H9 (cell line): ENCODE measurements at regions not wholly inside any gene's neighbourhood (a gene's known extent, or its start where the extent isn't known, plus 50 kb on each side); places are given as distances from the start of the nearest gene placed in this dataset.

Source experiments
- DNase-seq: peaks from one replicate; pipeline ENCODE4 v3.0.0-alpha.2; 2017
- H2AFZ ChIP-seq: one replicate; pipeline ENCODE4 v1.6.1; 2013; ENCODE audit warnings: mild to moderate bottlenecking, low read length, control low read depth, moderate library complexity
- H2AK5ac ChIP-seq: 2 replicates; pipeline ENCODE4 v1.6.1; 2013; ENCODE audit warnings: low read length, control low read depth, mixed read lengths; ENCODE audit not compliant: insufficient read length
- H2BK120ac ChIP-seq: one replicate; pipeline ENCODE4 v1.6.1; 2013; ENCODE audit warnings: low read depth, mild to moderate bottlenecking, low read length, control low read depth, inconsistent platforms; ENCODE audit not compliant: poor library complexity, severe bottlenecking
- H2BK12ac ChIP-seq: 2 replicates; pipeline ENCODE4 v1.6.1; 2013; ENCODE audit warnings: low read length, control low read depth, mixed read lengths, low read depth; ENCODE audit not compliant: insufficient read length
- H2BK15ac ChIP-seq: 2 replicates; pipeline ENCODE4 v1.6.1; 2013; ENCODE audit warnings: low read depth, low read length, control low read depth
- H2BK20ac ChIP-seq: one replicate; pipeline ENCODE4 v1.6.1; 2013; ENCODE audit warnings: low read depth, mild to moderate bottlenecking, low read length, control low read depth, inconsistent platforms; ENCODE audit not compliant: poor library complexity, severe bottlenecking
- H2BK5ac ChIP-seq: 2 replicates; pipeline ENCODE4 v1.6.1; 2013; ENCODE audit warnings: low read length, control low read depth, mixed read lengths; ENCODE audit not compliant: insufficient read length
- H3K14ac ChIP-seq: 2 replicates; pipeline ENCODE4 v1.6.1; 2013; ENCODE audit warnings: low read length, control low read depth; ENCODE audit not compliant: insufficient read depth
- H3K18ac ChIP-seq: 2 replicates; pipeline ENCODE4 v1.6.1; 2013; ENCODE audit warnings: low read depth, mild to moderate bottlenecking, mixed read lengths, low read length, control low read depth; ENCODE audit not compliant: insufficient read length
- H3K23ac ChIP-seq: 2 replicates; pipeline ENCODE4 v1.6.1; 2013; ENCODE audit warnings: low read length, control low read depth, mixed read lengths, low read depth; ENCODE audit not compliant: insufficient read length
- H3K23me2 ChIP-seq: 2 replicates; pipeline ENCODE4 v1.6.1; 2013; ENCODE audit warnings: low read depth, mild to moderate bottlenecking, mixed read lengths, low read length, control low read depth; ENCODE audit not compliant: insufficient read length, poor library complexity, severe bottlenecking
- H3K27ac ChIP-seq: 2 replicates; pipeline ENCODE4 v1.5.1; 2013; ENCODE audit warnings: low read length, control low read depth, mixed read lengths, low read depth; ENCODE audit not compliant: insufficient read length
- H3K27me3 ChIP-seq: 2 replicates; pipeline ENCODE4 v1.6.1; 2013; ENCODE audit warnings: low read length, control low read depth, inconsistent platforms; ENCODE audit not compliant: insufficient read depth
- H3K4ac ChIP-seq: 2 replicates; pipeline ENCODE4 v1.6.1; 2013; ENCODE audit warnings: low read depth, mild to moderate bottlenecking, control low read depth, inconsistent platforms, low read length, moderate library complexity
- H3K4me1 ChIP-seq: 2 replicates; pipeline ENCODE4 v1.6.1; 2013; ENCODE audit warnings: low read length, control low read depth, inconsistent platforms; ENCODE audit not compliant: insufficient read depth
- H3K4me2 ChIP-seq: 2 replicates; pipeline ENCODE4 v1.6.1; 2013; ENCODE audit warnings: low read length, control low read depth, mixed read lengths; ENCODE audit not compliant: insufficient read length, insufficient read depth
- H3K56ac ChIP-seq: 2 replicates; pipeline ENCODE4 v1.6.1; 2013; ENCODE audit warnings: low read depth, mild to moderate bottlenecking, mixed read lengths, low read length, control low read depth; ENCODE audit not compliant: insufficient read length
- H3K79me1 ChIP-seq: 2 replicates; pipeline ENCODE4 v1.6.1; 2013; ENCODE audit warnings: low read depth, mild to moderate bottlenecking, moderate library complexity, low read length, control low read depth, inconsistent platforms; ENCODE audit not compliant: insufficient read depth, poor library complexity, severe bottlenecking
- H3K79me2 ChIP-seq: 2 replicates; pipeline ENCODE4 v1.6.1; 2013; ENCODE audit warnings: low read length, control low read depth, inconsistent platforms; ENCODE audit not compliant: insufficient read depth
- H3K9ac ChIP-seq: 2 replicates; pipeline ENCODE4 v1.6.1; 2013; ENCODE audit warnings: low read length, control low read depth, mixed read lengths; ENCODE audit not compliant: insufficient read length; ENCODE audit errors: extremely low read depth
- H3K9me3 ChIP-seq: one replicate; pipeline ENCODE4 v1.6.1; 2013; ENCODE audit warnings: low read depth, low read length, inconsistent platforms; ENCODE audit not compliant: control insufficient read depth
- H3T11ph ChIP-seq: one replicate; pipeline ENCODE4 v1.6.1; 2013; ENCODE audit warnings: mild to moderate bottlenecking, low read length, control low read depth, inconsistent platforms
- H4K20me1 ChIP-seq: one replicate; pipeline ENCODE4 v1.6.1; 2013; ENCODE audit not compliant: control insufficient read depth, insufficient read length, insufficient read depth
- H4K5ac ChIP-seq: 2 replicates; pipeline ENCODE4 v1.6.1; 2013; ENCODE audit warnings: low read depth, mild to moderate bottlenecking, mixed read lengths, low read length, control low read depth; ENCODE audit not compliant: insufficient read length
- H4K8ac ChIP-seq: replicated peaks from 2 replicates; pipeline ENCODE4 v1.6.1; 2013; ENCODE audit warnings: low read length, control low read depth, mixed read lengths, low read depth; ENCODE audit not compliant: insufficient read length
- H4K91ac ChIP-seq: 2 replicates; pipeline ENCODE4 v1.6.1; 2013; ENCODE audit warnings: low read depth, mild to moderate bottlenecking, moderate library complexity, mixed read lengths, low read length, control low read depth; ENCODE audit not compliant: insufficient read length
- H3K27ac Mint-ChIP-seq, 3 experiments: 2 replicates in 2 of 3; 3 replicates in 1 of 3; pipeline ENCODE4 v1.8.0; 2020 to 2021; ENCODE audit warnings: mixed read lengths in 3 of 3, mild to moderate bottlenecking in 1 of 3, moderate library complexity in 1 of 3
- H3K27me3 Mint-ChIP-seq: 2 replicates; pipeline ENCODE4 v1.8.0; 2021; ENCODE audit warnings: low read depth, mild to moderate bottlenecking, moderate library complexity, mixed read lengths
- H3K36me3 Mint-ChIP-seq, 3 experiments: 2 replicates in 2 of 3; 3 replicates in 1 of 3; pipeline ENCODE4 v1.8.0; 2020 to 2021; ENCODE audit warnings: low read depth in 3 of 3, mixed read lengths in 3 of 3; ENCODE audit not compliant: insufficient read depth in 1 of 3
- H3K4me1 Mint-ChIP-seq, 2 experiments: 2 replicates each; pipeline ENCODE4 v1.8.0; 2020; ENCODE audit warnings: mixed read lengths in 2 of 2
- H3K4me3 Mint-ChIP-seq, 2 experiments: 2 replicates in 1 of 2; 3 replicates in 1 of 2; pipeline ENCODE4 v1.8.0; 2020 to 2021; ENCODE audit warnings: mild to moderate bottlenecking in 2 of 2, mixed read lengths in 2 of 2, moderate library complexity in 1 of 2
- H3K9me3 Mint-ChIP-seq, 2 experiments: 2 replicates in 1 of 2; 3 replicates in 1 of 2; pipeline ENCODE4 v1.8.0; 2020; ENCODE audit warnings: mild to moderate bottlenecking in 2 of 2, mixed read lengths in 2 of 2, moderate library complexity in 1 of 2
- TF ChIP-seq, protein P1 (sequence below): fragments of 200-600 bp; sonication (generic); conservative IDR thresholded peaks from 3 replicates; pipeline ENCODE4 v1.8.0; 2021; ENCODE audit warnings: antibody characterized with exemption, mild to moderate bottlenecking

- Mint-ChIP-seq H3K9me3 (no peaks in the 10 kb centered on the region; a peak in 1 of 5 replicates), H3K36me3 (no peaks in the 10 kb centered on the region), H3K4me1 (peaks cover 6 to 11% of the 10 kb centered on the region in 2 experiments), H3K27me3 (no peaks in the 10 kb centered on the region), H3K4me3 (no peak overlapping the region), H3K27ac (no peak overlapping the region)
- TF ChIP-seq, protein P1, sequence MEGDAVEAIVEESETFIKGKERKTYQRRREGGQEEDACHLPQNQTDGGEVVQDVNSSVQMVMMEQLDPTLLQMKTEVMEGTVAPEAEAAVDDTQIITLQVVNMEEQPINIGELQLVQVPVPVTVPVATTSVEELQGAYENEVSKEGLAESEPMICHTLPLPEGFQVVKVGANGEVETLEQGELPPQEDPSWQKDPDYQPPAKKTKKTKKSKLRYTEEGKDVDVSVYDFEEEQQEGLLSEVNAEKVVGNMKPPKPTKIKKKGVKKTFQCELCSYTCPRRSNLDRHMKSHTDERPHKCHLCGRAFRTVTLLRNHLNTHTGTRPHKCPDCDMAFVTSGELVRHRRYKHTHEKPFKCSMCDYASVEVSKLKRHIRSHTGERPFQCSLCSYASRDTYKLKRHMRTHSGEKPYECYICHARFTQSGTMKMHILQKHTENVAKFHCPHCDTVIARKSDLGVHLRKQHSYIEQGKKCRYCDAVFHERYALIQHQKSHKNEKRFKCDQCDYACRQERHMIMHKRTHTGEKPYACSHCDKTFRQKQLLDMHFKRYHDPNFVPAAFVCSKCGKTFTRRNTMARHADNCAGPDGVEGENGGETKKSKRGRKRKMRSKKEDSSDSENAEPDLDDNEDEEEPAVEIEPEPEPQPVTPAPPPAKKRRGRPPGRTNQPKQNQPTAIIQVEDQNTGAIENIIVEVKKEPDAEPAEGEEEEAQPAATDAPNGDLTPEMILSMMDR, result no peak
- Histone ChIP-seq H3K4me2 (no peak overlapping the region), H4K20me1 (no peaks in the 10 kb centered on the region), H3K79me1 (no peaks in the 10 kb centered on the region), H3K23me2 (no peaks in the 10 kb centered on the region), H3K23ac (no peak overlapping the region), H2AK5ac (no peak overlapping the region), H2BK20ac (no peak overlapping the region), H3K9ac (no peak overlapping the region), H3K56ac (no peak overlapping the region), H2BK5ac (no peak overlapping the region), H3K18ac (no peak overlapping the region), H3K9me3 (no peaks in the 10 kb centered on the region), H3K27me3 (no peaks in the 10 kb centered on the region), H4K91ac (no peak overlapping the region), H3K4me1 (no peaks in the 10 kb centered on the region), H3K79me2 (no peaks in the 10 kb centered on the region), H4K5ac (no peak overlapping the region), H3T11ph (no peak overlapping the region), H3K4ac (no peak overlapping the region), H3K27ac (no peak overlapping the region), H2AFZ (no peak overlapping the region), H2BK12ac (no peak overlapping the region), H2BK120ac (no peak overlapping the region), H2BK15ac (no peak overlapping the region), H3K14ac (no peak overlapping the region), H4K8ac (no peak overlapping the region)
- peak; percentile 43 for DNase-seq
Measured at GRCh38 chr5:96058084-96058483, 96.4 kb upstream of the ELL2 start.
